ENCODE measurements at regions not wholly inside any gene's neighbourhood (a gene's known extent, or its start where the extent isn't known, plus 50 kb on each side); places are given as distances from the start of the nearest gene placed in this dataset.
"Not testable (repeated sequence)": the region's sequence is repeated elsewhere in the genome, so short reads cannot be mapped to it uniquely, and the experiment has no call there.

DNA sequence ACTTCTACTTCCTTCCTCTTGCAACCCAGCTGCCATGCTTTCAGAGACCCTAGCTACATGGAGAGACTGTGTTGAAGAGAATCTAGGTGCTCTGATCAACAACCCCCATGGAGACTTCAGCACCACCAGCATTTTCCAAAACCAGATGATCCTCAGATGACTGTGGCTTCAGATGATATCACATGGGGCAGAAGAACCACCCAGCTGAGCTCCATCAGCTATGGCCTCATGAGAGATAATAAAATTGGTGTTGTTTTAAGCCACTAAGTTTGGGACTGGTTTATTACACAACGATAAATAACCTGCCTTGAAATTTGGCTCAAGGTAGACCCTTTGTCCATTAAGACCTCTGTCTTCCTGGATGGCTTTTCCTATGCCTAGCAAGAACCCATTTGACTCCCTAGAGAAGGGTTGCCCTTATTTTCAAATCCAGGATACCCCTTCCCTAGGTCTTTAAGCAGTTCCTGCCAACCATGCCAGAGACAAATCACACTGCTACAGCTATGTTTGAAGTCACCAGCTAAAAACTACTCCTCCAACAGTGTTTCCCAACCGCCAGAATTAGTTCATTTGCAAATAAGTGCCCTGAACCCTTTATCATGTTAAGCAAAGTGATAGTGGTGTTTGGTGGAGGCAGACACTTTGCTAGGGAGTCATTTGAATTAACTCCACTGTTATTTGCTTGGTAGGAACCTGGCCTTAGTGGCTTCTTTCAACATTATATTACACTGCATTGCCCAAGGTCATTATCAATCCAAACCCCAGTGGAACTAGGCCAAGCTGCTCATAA, 136.9 kb upstream of the PALS2 start:
- no peak for DNase-seq

GRCh38 chr7:24438232-24438631, 135.0 kb upstream of the PALS2 start:
- DNase-seq, result no peak

DNA sequence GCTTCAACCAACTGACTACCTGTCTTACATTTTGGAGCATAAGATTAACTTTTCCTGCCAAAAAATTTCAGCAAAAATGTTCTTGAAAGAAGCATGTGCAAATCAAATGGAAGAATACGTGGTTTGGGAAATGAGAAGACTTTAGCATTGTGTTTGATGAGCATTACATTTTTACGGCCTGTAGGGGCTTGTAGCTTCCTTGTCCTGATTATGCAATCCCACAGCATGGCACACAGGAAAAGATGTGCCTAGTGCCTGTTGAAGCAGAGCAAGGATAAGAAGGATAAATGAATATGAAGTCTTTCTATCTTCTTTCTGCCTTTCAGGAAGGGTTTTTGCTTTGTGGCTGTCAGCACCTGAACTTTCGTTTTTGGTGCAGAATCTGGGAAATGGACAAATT, 134.1 kb upstream of the PALS2 start:
- not testable (repeated sequence) for DNase-seq

- no peak for DNase-seq
Observed at GRCh38 chr7:24440892-24441291, 132.4 kb upstream of the PALS2 start.

- no peak for DNase-seq
Observed at GRCh38 chr7:24441314-24442027, 131.8 kb upstream of the PALS2 start.

DNA sequence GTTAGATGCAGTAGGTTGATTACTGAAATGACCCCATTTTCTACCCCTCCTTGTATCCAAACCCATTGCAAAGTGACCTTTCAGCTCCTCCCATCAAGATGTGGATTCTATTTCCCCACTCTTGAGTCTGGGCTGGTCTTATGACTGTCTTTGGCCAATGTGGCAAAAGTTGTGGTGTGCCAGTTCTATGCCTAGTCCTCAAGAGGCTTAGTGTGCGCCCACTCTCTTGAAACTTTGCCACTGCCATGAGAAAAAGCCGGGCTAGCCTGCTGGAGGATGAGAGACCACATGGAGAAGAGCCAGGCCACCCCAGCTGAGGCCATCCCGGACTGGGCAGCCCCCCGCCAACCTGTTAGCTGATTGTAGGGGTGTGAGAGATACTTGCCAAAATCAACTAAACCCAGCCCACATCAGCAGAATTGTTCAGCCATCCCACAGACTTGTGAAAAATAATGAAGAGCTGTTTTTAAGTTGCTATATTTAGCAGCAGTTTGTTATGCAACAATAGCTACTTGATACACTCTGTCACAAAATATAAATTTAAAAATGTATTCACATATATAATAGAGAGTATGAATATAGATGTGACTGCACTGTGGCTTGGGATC, 131.0 kb upstream of the PALS2 start:
- no peak for DNase-seq

DNA sequence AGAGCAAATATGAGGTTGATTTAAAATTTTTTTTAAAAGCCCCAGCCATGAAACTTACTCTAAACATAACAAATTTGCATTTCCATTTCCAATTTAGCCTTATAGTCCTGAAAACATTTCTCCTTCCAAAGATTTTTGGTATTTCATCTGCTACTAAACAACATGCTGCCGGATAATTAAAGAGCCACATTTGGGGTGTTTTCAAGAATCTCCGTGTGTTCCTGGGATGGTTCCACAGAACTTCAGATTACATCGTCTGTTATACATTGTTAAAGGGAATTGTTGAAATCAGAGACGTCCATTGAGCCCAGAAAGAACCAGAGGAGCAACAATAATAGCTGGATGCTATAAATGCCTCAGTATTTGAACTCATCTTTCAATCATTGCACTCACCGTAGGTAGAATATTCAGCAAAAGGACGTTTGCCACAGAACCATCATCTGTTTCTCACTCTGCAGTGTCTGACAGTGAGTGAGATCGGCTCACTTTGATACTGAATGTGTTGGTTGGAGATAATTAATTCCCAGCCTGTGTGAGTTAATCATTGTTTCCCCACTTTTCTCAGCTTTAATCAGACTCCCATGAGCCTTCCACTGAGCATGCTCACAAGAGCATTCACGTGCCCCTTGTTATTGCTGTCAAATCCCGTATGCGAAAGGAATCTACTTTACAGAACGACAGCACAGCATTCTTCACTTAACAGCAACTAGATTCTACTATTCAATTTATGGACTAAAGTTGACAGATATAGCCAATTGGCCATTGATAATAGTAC, 128.4 kb upstream of the PALS2 start:
- no peak for DNase-seq

DNA sequence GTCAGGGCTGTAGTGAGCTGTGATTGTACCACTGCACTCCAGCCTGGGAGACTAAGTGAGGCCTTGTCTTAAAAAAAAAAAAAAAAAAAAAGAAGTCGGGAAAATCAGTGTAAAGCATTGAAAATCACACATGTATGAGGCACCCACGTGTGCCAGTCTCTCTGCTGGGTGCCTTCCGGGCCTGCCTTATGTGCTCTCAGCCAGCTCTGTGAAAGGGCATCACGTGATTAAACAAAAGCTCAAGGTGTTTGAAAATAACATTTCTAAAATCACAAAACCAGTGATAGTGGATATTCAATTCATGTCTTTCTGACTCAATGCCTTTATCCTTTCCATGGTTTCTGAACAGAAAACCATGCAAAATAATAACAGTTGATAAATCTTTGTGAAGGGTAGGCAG, 125.2 kb upstream of the PALS2 start:
- no peak for DNase-seq

DNA sequence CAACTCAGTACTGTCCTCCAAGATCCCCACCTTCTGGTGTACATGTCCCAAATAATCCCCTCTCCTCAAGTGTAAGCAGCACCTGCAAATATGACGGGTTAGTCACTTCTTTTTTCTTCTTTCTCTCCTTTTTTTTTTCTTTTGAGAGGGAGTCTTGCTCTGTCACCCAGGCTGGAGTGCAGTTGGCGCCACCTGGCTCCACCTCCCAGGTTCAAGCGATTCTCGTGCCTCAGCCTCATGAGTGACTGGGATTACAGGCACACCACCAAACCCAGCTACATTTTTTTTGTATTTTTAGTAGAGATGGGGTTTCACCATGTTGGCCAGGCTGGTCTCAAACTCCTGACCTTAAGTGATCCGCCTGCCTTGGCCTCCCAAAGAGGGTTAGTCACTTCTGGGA, 123.8 kb upstream of the PALS2 start:
- not testable (repeated sequence) for DNase-seq

DNA sequence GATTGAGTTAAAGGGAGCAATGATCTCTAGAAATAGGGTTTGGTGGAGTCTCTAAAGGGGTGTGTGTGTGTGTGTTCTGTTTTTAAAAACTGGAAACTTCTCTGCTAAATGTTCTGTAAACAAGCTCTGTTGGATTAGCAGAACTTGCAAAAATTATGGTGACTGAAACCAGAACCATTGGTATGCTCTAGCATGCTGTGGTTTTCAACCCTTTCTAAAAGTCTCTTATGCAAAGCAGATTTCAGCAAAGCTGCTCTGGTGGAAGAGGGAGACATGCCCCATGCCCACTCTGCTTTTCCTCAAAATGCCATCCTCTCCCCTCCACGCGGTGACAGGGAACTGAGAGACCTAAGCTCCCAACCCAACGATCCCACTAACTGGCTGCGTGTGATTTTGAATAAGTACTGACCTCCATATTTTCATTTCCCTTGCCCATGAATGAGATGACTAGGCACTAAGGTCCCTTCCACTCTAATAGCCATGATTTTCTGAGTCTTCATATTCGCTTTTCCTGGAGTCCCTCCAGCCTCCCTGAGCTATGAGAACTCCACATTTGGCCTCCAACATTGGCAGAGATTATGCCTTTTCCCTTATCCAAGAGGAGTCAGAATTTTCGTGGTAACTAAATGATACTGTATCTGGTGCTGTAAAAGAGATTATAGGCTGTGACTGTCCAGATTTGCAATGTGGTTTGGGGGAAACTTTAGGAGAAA, 117.3 kb upstream of the PALS2 start:
- no peak for DNase-seq

- no peak for DNase-seq
Observed at GRCh38 chr7:24456526-24457218, 116.6 kb upstream of the PALS2 start.

GRCh38 chr7:24457219-24457558, 116.1 kb upstream of the PALS2 start:
- no peak for DNase-seq

DNA sequence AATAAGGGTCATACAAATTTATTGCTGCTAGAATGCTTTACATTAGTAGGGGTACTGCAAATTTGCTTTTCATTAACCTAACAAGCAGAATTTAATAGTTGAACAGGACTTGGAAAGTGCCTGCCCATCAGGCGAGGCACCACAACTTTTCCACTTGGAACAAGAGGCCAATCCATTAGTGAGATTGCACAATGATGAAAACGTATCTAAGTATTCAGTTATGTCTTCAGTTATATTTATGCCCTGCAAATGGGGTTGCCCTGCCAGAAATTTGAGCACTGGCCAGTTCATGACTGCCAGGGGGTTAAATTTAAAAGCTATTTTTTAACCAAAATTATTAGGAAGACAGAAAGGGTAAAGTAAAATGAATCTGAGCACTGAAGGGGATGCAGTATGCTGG, 111.1 kb upstream of the PALS2 start:
- DNase-seq, result no peak

- no peak for DNase-seq
Observed at GRCh38 chr7:24462984-24463383, 110.3 kb upstream of the PALS2 start.

GRCh38 chr7:24463474-24463873, 109.8 kb upstream of the PALS2 start:
- no peak for DNase-seq

- DNase-seq, result no peak
Observed at GRCh38 chr7:24464861-24465260, 108.4 kb upstream of the PALS2 start.

DNA sequence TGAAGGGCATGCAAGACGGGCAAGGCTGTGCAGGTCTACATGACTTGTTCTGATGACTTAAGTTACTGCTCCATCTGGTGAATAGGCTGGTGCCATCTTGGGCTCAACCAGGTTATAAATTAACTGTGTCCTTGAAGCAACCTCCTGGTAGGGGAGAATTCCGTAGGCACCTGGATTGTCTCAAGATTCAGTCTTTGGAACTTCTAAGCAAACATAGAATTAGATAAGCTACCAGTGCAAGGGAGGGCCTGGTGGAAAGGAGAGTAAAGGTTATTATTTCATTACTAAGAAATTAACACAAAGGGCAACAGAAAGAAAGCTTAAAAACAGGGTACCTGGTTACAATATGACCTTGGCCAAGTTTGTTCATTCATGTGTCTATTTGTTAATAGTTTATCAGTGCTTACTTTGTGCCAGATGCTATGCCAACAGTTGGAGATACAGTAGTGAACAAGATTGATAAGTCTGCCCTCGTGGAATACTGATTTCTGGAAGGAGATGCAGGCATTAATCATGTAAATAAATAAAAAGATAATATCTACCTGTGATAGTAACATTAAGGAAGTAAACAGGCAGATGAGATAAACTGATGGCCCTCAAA, 107.0 kb upstream of the PALS2 start:
- DNase-seq, result no peak

GRCh38 chr7:24469118-24469517, 104.1 kb upstream of the PALS2 start:
- DNase-seq, result peak; percentile 3

GRCh38 chr7:24472093-24472492, 101.2 kb upstream of the PALS2 start:
- DNase-seq, result no peak

DNA sequence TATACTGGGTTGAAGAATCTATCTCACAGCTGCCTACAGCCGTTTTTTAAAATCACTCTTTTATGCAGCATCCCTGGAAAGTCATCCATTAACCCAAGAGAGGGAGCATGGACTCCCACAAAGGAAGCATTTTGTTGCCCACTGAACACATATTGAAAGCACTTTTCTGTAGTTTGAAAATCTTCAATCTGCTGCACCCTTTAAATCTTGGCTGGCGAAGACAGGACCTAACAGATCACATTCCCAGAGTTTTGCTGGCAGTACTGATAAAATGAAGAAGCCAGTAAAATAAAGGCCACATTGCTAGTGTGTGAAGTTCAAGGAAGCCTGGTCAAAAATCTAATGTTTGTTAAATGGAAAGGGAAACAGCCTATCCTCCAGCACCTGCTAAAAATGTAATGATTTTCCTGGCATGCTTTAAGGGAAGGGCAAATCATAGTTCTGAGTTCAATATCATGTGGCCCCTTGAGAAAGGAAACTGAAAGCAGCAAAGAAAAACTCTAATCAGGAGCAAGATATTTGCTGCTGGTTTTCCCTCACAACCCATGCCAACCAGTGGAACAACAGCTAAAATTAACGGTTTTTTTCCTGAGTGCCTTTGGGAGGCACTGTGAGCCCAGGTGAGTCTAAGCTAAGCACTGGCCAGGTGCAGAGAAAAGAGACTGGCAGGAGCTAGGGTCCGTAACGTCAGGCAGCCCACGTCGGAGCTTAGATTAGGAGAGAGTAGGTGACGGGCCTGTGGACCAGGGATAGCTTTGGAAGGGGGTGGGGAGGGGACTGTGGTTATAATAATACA, 97.9 kb upstream of the PALS2 start:
- peak; percentile 5 for DNase-seq

DNA sequence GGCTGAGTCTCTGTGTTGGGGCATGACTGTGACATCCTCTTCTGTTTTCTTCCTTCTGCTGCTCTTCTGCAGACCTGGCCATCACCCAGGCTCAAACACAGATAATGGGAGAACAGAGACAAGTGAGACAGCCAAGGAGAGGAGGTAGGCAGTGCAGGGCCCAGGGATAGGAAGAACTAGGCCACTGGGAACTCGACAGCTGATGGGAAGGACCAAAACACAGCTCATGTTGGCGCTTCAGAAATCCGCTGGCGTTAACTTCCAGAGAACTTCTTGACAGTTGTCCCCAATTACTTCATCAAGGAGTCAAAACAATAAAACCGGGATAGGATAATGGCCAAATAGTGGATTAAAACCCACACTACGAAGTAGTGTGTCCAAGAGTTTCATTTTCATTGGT, 97.0 kb upstream of the PALS2 start:
- no peak for DNase-seq

Measured in suppressor macrophage treated with lipopolysaccharide for 4 hours (primary cell).